Peyer's patch (tissue), 4 donors: ENCODE measurements at regions not wholly inside any gene's neighbourhood (a gene's known extent, or its start where the extent isn't known, plus 50 kb on each side); places are given as distances from the start of the nearest gene placed in this dataset.

Source experiments
- CTCF ChIP-seq, 6 experiments: fragments of 450-650 bp in 4 of 6; fragments of 200-600 bp in 2 of 6; sonication (generic) in 1 of 6; IDR thresholded peaks; one replicate each; pipeline ENCODE4 v1.5.1; 2017 to 2019; ENCODE audit warnings: antibody characterized with exemption in 6 of 6, mild to moderate bottlenecking in 3 of 6, moderate library complexity in 1 of 6
- POLR2A ChIP-seq, 2 donors: fragments of 450-650 bp; IDR thresholded peaks; one replicate each; pipeline ENCODE4 v1.5.1; 2017; ENCODE audit warnings: antibody characterized with exemption in 2 of 2, mild to moderate bottlenecking in 2 of 2, moderate library complexity in 2 of 2

GRCh38 chr14:28301179-28301578, 465.4 kb upstream of the FOXG1 start:
- no peak for TF ChIP-seq CTCF (IDR thresholded peaks at IDR 0.05)
- TF ChIP-seq POLR2A (IDR thresholded peaks at IDR 0.05) = no peak
